ENCODE measurements at regions not wholly inside any gene's neighbourhood (a gene's known extent, or its start where the extent isn't known, plus 50 kb on each side); places are given as distances from the start of the nearest gene placed in this dataset.

DNA sequence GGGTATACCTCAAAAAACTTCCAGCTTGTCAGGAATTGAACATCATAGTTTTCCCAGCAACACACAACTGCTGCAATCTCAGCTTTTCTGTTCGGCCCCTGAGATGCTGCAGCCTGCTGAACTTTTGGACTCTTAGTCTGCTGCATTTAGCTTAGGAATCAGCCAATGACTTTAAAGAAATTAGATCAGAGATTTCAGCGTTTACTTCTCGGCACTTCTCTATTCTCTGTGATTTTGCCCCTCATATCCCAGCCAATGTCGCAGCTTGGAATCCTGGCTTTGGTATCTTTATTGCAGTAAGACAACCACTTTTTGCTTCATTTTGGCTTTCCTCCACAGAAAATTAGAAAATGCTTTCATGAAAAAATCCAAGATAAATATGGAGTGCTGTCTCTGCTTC lies 86.3 kb upstream of the MCTP2 start:
- no peak for DNase-seq
- no peaks in the 10 kb centered on the region for H3K9me3 ChIP-seq
- WGBS, 2 donors (ENCODE audit: low coverage in 1 of 2) = 64 to 82% methylated on average over 4 of the region's 4 CpGs
- TF ChIP-seq, protein P1, sequence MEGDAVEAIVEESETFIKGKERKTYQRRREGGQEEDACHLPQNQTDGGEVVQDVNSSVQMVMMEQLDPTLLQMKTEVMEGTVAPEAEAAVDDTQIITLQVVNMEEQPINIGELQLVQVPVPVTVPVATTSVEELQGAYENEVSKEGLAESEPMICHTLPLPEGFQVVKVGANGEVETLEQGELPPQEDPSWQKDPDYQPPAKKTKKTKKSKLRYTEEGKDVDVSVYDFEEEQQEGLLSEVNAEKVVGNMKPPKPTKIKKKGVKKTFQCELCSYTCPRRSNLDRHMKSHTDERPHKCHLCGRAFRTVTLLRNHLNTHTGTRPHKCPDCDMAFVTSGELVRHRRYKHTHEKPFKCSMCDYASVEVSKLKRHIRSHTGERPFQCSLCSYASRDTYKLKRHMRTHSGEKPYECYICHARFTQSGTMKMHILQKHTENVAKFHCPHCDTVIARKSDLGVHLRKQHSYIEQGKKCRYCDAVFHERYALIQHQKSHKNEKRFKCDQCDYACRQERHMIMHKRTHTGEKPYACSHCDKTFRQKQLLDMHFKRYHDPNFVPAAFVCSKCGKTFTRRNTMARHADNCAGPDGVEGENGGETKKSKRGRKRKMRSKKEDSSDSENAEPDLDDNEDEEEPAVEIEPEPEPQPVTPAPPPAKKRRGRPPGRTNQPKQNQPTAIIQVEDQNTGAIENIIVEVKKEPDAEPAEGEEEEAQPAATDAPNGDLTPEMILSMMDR (IDR thresholded peaks at IDR 0.05) = no peak
- TF ChIP-seq EP300 (IDR thresholded peaks at IDR 0.05; ENCODE audit: low read depth) (no peak), POLR2A (IDR thresholded peaks at IDR 0.05) (no peak), POLR2AphosphoS5 (IDR thresholded peaks at IDR 0.05) (no peak)
- no peak overlapping the region for H3K4me3 ChIP-seq
- H3K36me3 ChIP-seq = no peaks in the 10 kb centered on the region
- no peaks in the 10 kb centered on the region for H3K27me3 ChIP-seq
- intact Hi-C loops (cut with DNase I; ENCODE audit: low total_unique reads) (no loop called here), in situ Hi-C loops (cut with MboI; ENCODE audit: low pct_ligation_motif_present in 1 of 4, low pct_unique_long_range_greater_than_20kb in 1 of 4, low sequenced_read_pairs in 3 of 4) (no loop called here)
- H3K4me1 ChIP-seq = no peaks in the 10 kb centered on the region
- H3K27ac ChIP-seq = no peak overlapping the region

DNA sequence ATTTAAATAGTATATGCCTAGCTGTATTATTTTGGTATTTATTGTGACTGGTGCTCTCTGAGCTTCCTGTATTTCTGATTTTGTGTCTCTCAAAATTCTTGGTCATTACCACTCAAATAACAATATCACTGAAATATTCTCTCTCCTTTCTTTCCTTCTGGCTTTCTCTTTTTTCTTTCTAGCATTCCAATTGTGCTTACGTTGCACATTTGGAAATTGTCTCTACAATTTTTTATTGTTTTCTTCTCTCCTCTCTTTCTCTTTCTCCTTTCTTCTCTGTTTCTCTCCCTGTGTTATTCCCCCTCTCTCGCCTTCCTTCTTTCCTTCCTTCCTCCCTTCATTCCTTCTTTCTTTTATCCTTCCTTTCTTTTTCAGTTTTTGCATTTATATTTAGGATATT lies 89.6 kb upstream of the MCTP2 start:
- intact Hi-C loops (cut with DNase I; ENCODE audit: low total_unique reads) (no loop called here), in situ Hi-C loops (cut with MboI; ENCODE audit: low pct_ligation_motif_present in 1 of 4, low pct_unique_long_range_greater_than_20kb in 1 of 4, low sequenced_read_pairs in 3 of 4) (no loop called here)
- Histone ChIP-seq H3K27me3 (no peaks in the 10 kb centered on the region), H3K4me3 (no peak overlapping the region), H3K4me1 (no peaks in the 10 kb centered on the region), H3K9me3 (no peaks in the 10 kb centered on the region), H3K36me3 (no peaks in the 10 kb centered on the region), H3K27ac (no peak overlapping the region)
- TF ChIP-seq EP300 (IDR thresholded peaks at IDR 0.05; ENCODE audit: low read depth) = no peak
- TF ChIP-seq, protein P1 (IDR thresholded peaks at IDR 0.05) = no peak
- TF ChIP-seq POLR2AphosphoS5 (IDR thresholded peaks at IDR 0.05) = no peak
- TF ChIP-seq POLR2A (IDR thresholded peaks at IDR 0.05) = no peak
- no peak for DNase-seq
- WGBS, 2 donors (ENCODE audit: low coverage in 1 of 2) = 57 to 86% methylated on average over 1 to 2 of the region's 2 CpGs

DNA sequence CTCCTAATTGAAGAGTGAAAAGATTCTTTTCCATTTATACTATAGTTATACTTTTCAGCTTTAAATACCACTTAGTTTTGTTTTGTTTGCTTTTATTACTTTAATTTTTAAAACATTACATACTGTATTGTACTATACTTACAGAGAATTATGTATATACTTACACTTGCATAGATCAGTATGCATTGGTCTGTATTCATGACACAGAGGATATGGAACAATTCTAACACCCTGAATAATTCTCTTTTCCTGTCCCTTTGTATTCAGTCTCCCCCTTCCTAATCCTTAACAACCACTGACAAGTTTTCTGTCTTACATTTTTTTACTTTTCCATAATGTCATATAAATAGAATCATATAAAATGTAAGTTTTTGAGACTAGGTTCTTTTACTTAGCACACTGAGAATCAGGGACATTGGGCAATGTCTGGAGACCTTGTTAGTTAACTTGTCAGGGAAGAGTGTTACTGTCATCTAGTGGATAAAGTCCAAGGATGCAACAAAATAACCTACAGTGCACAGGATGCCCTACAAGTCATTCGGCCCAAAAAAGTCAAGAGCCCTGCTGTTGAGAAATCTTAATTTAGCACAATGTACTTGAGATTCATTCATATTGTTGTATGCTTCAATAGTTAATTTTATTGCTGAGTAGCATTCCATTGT lies 95.7 kb upstream of the MCTP2 start:
- no peak for DNase-seq
- no peaks in the 10 kb centered on the region for H3K27me3 ChIP-seq
- H3K4me3 ChIP-seq = no peak overlapping the region
- in situ Hi-C loops (cut with MboI; ENCODE audit: low pct_ligation_motif_present in 1 of 4, low pct_unique_long_range_greater_than_20kb in 1 of 4, low sequenced_read_pairs in 3 of 4) (no loop called here), intact Hi-C loops (cut with DNase I; ENCODE audit: low total_unique reads) (no loop called here)
- peaks cover 0 to 4% of the 10 kb centered on the region in 2 donors for H3K9me3 ChIP-seq
- no peak overlapping the region for H3K27ac ChIP-seq
- no peaks in the 10 kb centered on the region for H3K36me3 ChIP-seq
- WGBS, 2 donors (ENCODE audit: low coverage in 1 of 2) = 30 to 35% methylated on average over 1 of the region's 1 CpG
- TF ChIP-seq POLR2A (IDR thresholded peaks at IDR 0.05) = no peak
- no peak for TF ChIP-seq EP300 (IDR thresholded peaks at IDR 0.05; ENCODE audit: low read depth)
- no peak for TF ChIP-seq POLR2AphosphoS5 (IDR thresholded peaks at IDR 0.05)
- TF ChIP-seq, protein P1 (IDR thresholded peaks at IDR 0.05) = no peak
- H3K4me1 ChIP-seq = no peaks in the 10 kb centered on the region

DNA sequence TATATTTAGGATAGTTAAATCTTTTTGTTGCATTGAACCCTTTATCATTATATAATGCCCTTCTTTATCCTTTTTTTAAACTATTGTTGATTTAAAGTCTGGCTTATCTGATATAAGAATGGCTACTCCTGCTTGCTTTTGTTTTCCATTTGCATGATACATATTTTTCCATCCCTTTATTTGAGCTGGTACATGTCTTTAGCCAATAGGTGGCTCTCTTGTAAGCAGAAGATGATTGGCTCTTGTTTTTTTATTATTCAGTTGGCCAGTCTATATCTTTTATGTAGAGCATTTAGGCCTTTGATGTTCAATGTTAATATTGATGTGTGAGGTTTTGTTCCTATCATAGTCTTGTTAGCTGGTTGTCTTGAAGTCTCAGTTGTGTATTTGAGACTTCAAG lies 99.5 kb upstream of the MCTP2 start:
- H3K4me1 ChIP-seq = no peaks in the 10 kb centered on the region
- TF ChIP-seq POLR2A (IDR thresholded peaks at IDR 0.05) (no peak), EP300 (IDR thresholded peaks at IDR 0.05; ENCODE audit: low read depth) (no peak), POLR2AphosphoS5 (IDR thresholded peaks at IDR 0.05) (no peak)
- TF ChIP-seq, protein P1 (IDR thresholded peaks at IDR 0.05) = no peak
- peaks cover 0 to 4% of the 10 kb centered on the region in 2 donors for H3K9me3 ChIP-seq
- no peak overlapping the region for H3K4me3 ChIP-seq
- H3K27me3 ChIP-seq = no peaks in the 10 kb centered on the region
- intact Hi-C loops (cut with DNase I; ENCODE audit: low total_unique reads) = no loop called here
- no peak overlapping the region for H3K27ac ChIP-seq
- no peaks in the 10 kb centered on the region for H3K36me3 ChIP-seq
- no peak for DNase-seq
- in situ Hi-C loops (cut with MboI; ENCODE audit: low pct_ligation_motif_present in 1 of 4, low pct_unique_long_range_greater_than_20kb in 1 of 4, low sequenced_read_pairs in 3 of 4) = no loop called here
